HT1080 (cell line): ENCODE measurements at regions not wholly inside any gene's neighbourhood (a gene's known extent, or its start where the extent isn't known, plus 50 kb on each side); places are given as distances from the start of the nearest gene placed in this dataset.
"Not testable (repeated sequence)": the region's sequence is repeated elsewhere in the genome, so short reads cannot be mapped to it uniquely, and the experiment has no call there.

Experiments
- DNase-seq: peaks from one replicate; pipeline ENCODE4 v3.0.0-alpha.2; 2015; ENCODE audit warnings: low read depth

GRCh38 chr1:221246628-221247415 is 367.6 kb downstream of the HLX start:
- no peak for DNase-seq

GRCh38 chr1:221251580-221251979 is 372.3 kb downstream of the HLX start:
- DNase-seq = no peak

- DNase-seq = no peak
Measured at GRCh38 chr1:221254813-221255212, 375.6 kb downstream of the HLX start.

GRCh38 chr1:221256773-221257172 is 377.5 kb downstream of the HLX start:
- DNase-seq = no peak

GRCh38 chr1:221257548-221257947 is 378.3 kb downstream of the HLX start:
- DNase-seq = not testable (repeated sequence)

GRCh38 chr1:221262677-221263076 is 383.4 kb downstream of the HLX start:
- DNase-seq = not testable (repeated sequence)

- DNase-seq = peak; percentile 61
Measured at GRCh38 chr1:221263831-221264767, 384.9 kb downstream of the HLX start.

GRCh38 chr1:221264848-221265247 is 385.6 kb downstream of the HLX start:
- DNase-seq = no peak

GRCh38 chr1:221268295-221268694 is 389.1 kb downstream of the HLX start:
- DNase-seq = peak; percentile 68

- DNase-seq = no peak
Measured at GRCh38 chr1:221271701-221272100, 392.5 kb downstream of the HLX start.

GRCh38 chr1:221272940-221273339 is 393.7 kb downstream of the HLX start:
- DNase-seq = no peak

- no peak for DNase-seq
Measured at GRCh38 chr1:221274373-221274772, 395.1 kb downstream of the HLX start.

GRCh38 chr1:221276896-221277409 is 397.7 kb downstream of the HLX start:
- peak; percentile 52 for DNase-seq

GRCh38 chr1:221279146-221279545 is 399.9 kb downstream of the HLX start:
- no peak for DNase-seq

- no peak for DNase-seq
Measured at GRCh38 chr1:221283532-221283931, 404.3 kb downstream of the HLX start.

- DNase-seq = peak; percentile 76
Measured at GRCh38 chr1:221284028-221284427, 404.8 kb downstream of the HLX start.

GRCh38 chr1:221284991-221285390 is 405.7 kb downstream of the HLX start:
- not testable (repeated sequence) for DNase-seq

- not testable (repeated sequence) for DNase-seq
Measured at GRCh38 chr1:221285458-221286210, 406.4 kb downstream of the HLX start.

- DNase-seq = no peak
Measured at GRCh38 chr1:221286399-221286798, 407.2 kb downstream of the HLX start.

- DNase-seq = no peak
Measured at GRCh38 chr1:221289103-221289502, 409.9 kb downstream of the HLX start.

GRCh38 chr1:221290669-221291068 is 411.4 kb downstream of the HLX start:
- DNase-seq = no peak
